GM12874 (cell line): ENCODE measurements at regions not wholly inside any gene's neighbourhood (a gene's known extent, or its start where the extent isn't known, plus 50 kb on each side); places are given as distances from the start of the nearest gene placed in this dataset.

Source experiments
- TF ChIP-seq, protein P1 (sequence below): IDR thresholded peaks from 2 replicates; pipeline ENCODE4 v1.5.1; 2011; ENCODE audit warnings: low read depth, mild to moderate bottlenecking, control low read depth, low read length, moderate library complexity; ENCODE audit not compliant: insufficient read depth

DNA sequence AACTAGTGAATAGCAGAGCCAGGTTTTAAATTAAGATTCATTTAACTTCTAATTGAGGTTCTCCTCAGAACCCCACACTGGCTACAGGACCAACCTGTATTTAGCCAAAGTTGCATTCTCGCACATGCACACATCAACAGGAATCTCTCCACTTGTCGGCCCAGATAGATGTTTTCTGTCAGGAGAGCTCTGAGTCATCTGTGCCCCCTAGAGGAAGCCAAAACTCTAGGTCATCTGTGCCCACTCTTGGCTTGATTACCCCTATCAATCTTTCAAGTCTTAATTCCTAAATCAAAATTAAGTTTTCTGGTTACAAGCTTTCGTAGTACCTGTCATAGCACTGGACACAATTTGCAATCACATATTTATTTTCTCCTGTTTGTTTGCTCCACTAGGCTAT, 104.9 kb upstream of the EOMES start:
- TF ChIP-seq, protein P1, sequence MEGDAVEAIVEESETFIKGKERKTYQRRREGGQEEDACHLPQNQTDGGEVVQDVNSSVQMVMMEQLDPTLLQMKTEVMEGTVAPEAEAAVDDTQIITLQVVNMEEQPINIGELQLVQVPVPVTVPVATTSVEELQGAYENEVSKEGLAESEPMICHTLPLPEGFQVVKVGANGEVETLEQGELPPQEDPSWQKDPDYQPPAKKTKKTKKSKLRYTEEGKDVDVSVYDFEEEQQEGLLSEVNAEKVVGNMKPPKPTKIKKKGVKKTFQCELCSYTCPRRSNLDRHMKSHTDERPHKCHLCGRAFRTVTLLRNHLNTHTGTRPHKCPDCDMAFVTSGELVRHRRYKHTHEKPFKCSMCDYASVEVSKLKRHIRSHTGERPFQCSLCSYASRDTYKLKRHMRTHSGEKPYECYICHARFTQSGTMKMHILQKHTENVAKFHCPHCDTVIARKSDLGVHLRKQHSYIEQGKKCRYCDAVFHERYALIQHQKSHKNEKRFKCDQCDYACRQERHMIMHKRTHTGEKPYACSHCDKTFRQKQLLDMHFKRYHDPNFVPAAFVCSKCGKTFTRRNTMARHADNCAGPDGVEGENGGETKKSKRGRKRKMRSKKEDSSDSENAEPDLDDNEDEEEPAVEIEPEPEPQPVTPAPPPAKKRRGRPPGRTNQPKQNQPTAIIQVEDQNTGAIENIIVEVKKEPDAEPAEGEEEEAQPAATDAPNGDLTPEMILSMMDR = no peak

DNA sequence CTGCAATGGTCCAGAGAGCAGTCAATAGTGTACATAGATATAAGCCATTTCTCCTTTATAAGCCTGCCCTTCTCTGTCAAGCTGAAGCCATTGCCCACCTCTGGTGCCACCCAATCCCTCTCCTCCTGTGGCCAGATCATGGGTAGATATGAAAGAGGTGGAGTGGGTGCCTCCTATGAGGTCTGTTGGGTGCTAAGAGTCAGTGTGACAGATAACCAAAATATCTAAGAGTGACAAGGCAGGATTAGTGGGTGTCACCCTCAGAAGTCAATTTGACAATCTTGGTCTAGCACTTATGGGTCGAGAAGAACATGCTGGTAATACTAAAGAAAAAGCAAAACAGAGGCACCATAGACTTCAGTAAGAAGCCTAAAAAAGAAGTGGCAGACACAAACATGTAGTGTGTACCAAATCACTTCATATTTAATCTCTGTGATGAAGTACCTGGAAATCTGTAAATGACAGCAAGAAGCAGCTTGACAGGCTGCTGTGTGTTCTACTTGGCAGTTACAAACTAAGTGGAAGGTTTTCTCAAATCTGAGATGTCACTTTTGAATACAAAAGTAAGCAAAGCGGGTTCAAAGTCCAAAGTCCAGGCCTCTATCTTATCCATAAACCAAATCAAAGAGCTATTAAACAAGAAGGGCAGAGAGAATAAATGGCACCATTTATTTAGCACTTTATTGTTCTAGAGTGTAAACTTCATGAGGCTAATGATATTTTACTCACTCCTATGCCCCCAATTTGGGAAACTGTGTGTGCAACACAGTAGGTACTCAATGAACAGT, 118.9 kb upstream of the EOMES start:
- TF ChIP-seq, protein P1 = no peak

DNA sequence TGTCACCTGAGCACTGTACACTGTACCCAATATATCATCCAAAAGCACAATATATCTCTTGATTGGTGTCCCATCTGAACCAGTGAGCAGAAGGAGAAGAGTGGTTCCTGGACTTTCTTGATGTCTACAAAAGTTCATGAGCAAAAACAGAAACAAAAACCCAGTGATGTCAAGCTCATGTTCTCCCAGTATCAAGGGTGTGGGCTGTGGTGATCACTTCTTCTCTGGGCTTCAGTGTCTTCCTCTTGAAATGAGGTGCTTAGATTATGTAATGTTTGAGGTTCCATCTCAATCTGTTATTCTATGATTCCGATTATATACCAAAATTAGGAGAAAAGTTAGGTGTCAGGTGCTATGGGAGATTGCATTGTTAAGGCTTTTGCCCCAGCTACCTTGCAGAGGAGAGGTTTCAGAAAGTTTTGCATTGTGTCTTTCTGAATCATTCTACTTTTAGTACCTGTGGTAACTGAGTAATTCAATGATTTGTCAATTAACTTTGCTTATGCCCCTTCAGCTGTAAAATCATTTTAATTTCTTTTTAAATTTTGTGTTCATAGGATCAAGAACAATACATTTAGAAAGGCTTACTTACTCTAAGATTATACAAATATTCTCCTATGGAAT, 122.0 kb upstream of the EOMES start:
- TF ChIP-seq, protein P1 = no peak

DNA sequence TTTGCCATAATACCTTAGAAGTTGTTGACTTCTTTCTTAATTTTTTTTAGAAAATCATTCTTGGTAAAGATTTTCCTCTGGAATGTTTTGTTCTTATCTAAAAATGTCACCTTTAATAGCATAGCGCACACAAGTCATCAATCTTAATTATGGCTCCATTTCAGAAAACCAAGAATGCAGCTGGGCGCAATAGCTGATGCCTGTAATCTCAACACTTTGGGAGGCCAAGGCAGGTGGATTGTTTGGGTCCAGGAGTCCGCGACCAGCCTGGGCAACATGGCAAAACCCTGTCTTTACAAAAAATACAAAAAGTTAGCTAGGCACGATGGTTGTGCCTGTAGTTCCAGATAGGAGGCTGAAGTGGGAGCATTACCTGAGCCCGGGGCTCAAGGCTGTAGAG, 125.6 kb upstream of the EOMES start:
- TF ChIP-seq, protein P1 = no peak

DNA sequence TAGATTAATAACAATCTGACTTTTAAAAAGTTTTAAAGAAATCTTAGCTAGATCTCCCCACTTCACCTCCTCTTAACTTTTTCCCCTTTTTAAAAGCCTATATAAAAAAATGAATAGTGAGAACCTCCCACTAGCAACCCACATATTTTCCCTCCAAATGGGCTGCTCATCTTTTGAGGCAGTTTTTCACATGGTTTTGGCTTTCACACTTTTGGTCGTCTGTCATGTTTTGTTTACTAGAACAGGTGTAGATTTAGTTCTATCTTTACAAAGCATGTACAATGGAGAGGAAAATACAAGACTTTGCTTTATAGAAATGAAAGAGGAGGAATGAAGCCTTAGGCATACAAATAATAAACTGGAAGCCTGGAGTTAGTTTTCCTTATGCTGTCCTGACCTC, 126.7 kb upstream of the EOMES start:
- TF ChIP-seq, protein P1 = no peak

DNA sequence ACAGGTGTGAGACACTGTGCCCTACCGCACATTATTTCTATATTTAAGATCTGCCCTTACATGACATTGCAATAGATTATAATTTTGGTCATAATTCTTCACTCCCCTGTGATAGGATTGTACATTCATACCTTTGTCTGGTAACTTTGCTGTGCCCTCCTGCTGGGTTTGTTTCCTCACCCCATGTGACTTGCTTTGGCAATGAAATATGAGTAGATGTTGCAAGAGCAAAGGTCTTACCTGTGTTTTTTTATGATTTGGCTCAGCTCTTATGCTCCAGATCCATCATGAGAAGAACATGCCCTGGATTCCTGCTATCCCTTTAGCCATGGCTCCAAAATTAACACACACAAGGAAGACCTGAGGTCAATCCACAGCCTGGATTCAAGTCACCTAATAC, 137.7 kb upstream of the EOMES start:
- TF ChIP-seq, protein P1 = no peak

DNA sequence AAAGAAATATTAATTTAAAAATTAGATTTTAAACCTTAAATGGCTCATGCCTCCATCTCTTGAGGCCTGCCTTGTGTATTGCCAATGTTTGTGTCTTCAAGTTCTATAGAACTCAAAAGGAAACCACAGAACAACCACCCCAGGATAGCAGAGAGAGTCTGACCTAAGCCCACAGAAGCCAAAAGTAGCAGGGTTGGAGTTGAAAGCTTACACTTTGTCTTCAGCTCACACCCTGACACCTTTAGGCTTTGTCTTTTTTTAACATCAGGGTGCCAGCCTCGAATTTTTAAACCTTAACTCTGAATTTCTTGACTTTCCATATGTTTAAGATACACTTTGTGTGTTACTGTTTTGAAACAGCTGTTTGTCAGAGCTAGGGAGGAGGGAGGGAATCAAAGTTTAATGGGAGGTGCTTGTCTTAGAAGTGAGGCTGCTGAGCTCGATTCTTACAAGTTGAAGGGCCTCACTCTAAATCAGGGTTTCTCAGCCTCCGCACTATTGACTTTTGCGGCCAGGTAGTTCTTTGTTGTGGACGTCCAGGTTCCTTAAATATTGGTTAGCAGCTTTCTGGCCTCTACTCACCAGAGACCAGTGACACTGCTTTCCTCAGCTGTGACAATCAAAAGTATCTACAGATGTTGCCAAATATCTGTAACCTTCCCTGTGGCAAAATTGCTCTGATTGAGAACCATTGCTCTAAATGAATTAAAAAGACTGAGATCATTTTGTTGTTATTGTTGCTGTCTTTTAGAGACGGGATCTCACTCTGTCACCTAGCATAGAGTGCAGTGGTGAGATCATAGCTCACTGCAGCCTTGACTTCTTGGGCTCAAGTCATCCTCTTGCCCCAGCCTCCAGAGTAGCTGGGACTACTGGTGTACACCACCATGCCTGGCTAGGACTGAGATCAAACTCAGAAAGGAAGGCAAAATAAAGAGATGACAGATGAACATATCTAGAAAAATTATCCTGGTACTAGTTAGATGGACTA, 139.2 kb upstream of the EOMES start:
- TF ChIP-seq, protein P1 = no peak
